Tibial nerve (tissue), 3 donors: ENCODE measurements at regions not wholly inside any gene's neighbourhood (a gene's known extent, or its start where the extent isn't known, plus 50 kb on each side); places are given as distances from the start of the nearest gene placed in this dataset.

Experiments
- CTCF ChIP-seq, 5 experiments: fragments of 200-600 bp in 3 of 5; fragments of 450-650 bp in 2 of 5; sonication (generic) in 3 of 5; IDR thresholded peaks; one replicate each; pipeline ENCODE4 v1.5.1; 2016 to 2019; ENCODE audit warnings: antibody characterized with exemption in 5 of 5, mild to moderate bottlenecking in 3 of 5, moderate library complexity in 2 of 5
- POLR2A ChIP-seq, 2 donors: fragments of 450-650 bp; IDR thresholded peaks; one replicate each; pipeline ENCODE4 v1.6.1; 2017; ENCODE audit warnings: antibody characterized with exemption in 2 of 2, mild to moderate bottlenecking in 2 of 2, moderate library complexity in 2 of 2

GRCh38 chr20:48302844-48303542, 517.7 kb upstream of the SULF2 start:
- TF ChIP-seq CTCF (IDR thresholded peaks at IDR 0.05) (no peak), POLR2A (IDR thresholded peaks at IDR 0.05) (no peak)
